ENCODE measurements at regions not wholly inside any gene's neighbourhood (a gene's known extent, or its start where the extent isn't known, plus 50 kb on each side); places are given as distances from the start of the nearest gene placed in this dataset.

DNA sequence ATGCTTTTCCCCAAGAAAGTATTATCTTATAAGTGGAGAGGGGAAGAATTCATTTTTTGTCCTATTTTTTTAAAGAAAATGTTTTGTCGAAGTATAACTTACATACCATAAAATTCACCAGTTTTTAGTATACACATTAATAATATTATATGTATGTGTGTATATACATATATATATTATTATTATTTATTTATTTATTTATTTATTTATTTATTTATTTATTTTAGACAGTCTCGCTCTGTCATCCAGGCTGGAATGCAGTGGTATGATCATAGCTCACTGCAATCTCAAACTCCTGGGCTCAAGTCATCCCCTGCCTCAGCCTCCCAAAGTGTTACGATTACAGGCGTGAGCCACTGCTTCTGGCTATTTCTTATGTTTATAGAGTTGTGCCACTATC, 334.1 kb downstream of the ZNF674 start:
- TF ChIP-seq, protein P1, sequence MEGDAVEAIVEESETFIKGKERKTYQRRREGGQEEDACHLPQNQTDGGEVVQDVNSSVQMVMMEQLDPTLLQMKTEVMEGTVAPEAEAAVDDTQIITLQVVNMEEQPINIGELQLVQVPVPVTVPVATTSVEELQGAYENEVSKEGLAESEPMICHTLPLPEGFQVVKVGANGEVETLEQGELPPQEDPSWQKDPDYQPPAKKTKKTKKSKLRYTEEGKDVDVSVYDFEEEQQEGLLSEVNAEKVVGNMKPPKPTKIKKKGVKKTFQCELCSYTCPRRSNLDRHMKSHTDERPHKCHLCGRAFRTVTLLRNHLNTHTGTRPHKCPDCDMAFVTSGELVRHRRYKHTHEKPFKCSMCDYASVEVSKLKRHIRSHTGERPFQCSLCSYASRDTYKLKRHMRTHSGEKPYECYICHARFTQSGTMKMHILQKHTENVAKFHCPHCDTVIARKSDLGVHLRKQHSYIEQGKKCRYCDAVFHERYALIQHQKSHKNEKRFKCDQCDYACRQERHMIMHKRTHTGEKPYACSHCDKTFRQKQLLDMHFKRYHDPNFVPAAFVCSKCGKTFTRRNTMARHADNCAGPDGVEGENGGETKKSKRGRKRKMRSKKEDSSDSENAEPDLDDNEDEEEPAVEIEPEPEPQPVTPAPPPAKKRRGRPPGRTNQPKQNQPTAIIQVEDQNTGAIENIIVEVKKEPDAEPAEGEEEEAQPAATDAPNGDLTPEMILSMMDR (IDR thresholded peaks at IDR 0.05) = no peak
- TF ChIP-seq ZFX (IDR thresholded peaks at IDR 0.05; ENCODE audit: borderline replicate concordance) = no peak
- H3K27ac ChIP-seq = no peak overlapping the region

DNA sequence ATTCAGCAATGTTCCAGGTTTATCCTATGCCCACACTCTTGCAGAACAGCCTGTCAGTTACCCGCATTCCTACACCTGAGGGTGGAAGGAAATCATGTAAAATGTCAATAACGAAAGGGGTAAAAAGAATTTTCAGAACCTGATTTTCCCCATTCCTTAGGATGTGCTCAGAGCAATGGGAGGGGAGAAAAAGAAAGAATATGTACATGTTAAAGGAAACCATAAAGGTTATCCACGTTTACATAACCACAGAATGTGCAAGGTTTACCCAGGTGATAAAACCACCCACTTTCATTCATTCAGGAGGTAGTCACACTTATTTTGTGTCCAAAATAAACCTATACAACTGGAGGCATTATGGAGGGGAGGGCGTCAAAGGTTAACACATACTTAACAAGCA, 335.5 kb downstream of the ZNF674 start:
- TF ChIP-seq ZFX (IDR thresholded peaks at IDR 0.05; ENCODE audit: borderline replicate concordance) = no peak
- TF ChIP-seq, protein P1 (IDR thresholded peaks at IDR 0.05) = no peak
- H3K27ac ChIP-seq = no peak overlapping the region

DNA sequence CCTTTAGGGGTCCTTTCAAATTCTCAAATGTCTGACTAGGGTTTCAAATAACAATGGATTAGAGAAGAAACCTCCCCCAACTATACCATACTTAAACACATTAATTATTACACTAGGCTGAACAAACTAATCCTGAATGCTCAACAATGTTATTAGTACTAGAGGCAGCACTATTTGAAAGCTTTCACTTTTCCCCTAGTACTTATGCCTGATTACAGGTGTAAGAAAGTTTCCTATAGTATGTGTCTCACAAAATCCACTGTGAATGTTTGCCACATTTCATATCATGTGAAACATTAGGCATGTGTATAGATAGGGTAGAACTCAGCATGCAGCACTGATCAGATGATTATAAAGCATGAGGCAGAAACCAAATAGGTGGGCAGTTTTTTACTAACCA, 336.2 kb downstream of the ZNF674 start:
- TF ChIP-seq, protein P1 (IDR thresholded peaks at IDR 0.05) = no peak
- no peak for TF ChIP-seq ZFX (IDR thresholded peaks at IDR 0.05; ENCODE audit: borderline replicate concordance)
- H3K27ac ChIP-seq = no peak overlapping the region

DNA sequence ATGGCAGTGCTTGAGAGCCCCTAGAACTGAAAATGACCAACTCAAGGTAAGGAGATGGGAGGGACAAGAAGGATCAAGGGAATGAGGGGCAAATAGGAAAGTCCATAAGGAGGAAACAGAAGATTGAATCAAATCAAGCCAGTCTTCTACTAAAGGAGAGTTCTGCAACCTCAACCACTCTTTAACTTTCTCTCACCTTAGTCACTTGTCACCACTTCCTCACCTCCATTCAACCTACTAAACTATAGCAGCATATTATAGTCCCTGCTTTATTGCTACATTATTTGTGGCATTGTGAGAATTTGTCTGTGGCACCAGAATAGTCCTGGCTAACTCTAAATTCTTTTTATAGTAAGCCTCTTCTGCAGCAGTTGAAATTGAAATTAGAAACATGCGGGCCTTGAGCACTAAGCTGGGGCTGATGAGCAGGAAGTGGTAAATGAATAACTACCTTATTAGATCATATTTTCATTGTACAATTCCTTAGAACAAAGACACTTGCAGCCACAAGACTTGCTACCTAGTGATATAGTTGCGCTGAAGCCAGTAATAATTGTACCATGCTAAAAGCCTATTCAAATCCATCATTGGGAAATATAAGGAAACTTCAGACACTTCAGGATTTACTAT, 336.9 kb downstream of the ZNF674 start:
- H3K27ac ChIP-seq = no peak overlapping the region
- TF ChIP-seq, protein P1 (IDR thresholded peaks at IDR 0.05) = no peak
- no peak for TF ChIP-seq ZFX (IDR thresholded peaks at IDR 0.05; ENCODE audit: borderline replicate concordance)

DNA sequence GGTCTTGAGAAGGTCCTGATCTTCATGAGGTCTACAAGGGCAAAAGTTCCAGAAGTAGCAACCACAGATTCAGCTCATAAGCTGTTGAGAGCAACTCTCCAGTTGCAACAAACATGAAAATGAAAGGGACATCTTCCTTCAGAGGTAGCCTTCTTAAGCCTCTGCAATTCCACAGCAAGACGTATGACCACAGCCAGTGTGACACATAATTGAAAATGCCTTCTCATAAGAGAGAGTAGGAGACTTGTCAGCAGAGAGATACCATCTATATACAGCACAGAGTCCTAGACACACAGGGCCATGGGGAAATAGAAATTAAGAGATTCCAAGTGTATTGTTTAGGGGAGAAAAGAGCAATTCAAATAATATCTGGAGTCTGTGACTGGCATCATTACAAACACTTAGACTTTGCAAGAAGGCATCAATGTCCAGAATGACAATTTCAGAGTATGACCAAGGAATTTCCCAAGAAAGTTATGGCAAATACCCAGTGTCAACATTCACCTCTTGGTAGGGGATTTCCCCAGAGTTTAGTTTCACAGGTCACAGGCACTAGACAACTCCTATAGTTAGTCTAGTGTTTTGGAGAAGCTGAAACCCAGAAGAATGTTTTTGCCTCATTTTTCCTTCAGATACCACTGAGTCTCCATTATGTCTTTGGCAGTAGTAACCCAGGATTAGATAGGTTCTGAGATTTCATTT, 340.3 kb downstream of the ZNF674 start:
- no peak overlapping the region for H3K27ac ChIP-seq
- TF ChIP-seq ZFX (IDR thresholded peaks at IDR 0.05; ENCODE audit: borderline replicate concordance) = no peak
- TF ChIP-seq, protein P1 (IDR thresholded peaks at IDR 0.05) = no peak

DNA sequence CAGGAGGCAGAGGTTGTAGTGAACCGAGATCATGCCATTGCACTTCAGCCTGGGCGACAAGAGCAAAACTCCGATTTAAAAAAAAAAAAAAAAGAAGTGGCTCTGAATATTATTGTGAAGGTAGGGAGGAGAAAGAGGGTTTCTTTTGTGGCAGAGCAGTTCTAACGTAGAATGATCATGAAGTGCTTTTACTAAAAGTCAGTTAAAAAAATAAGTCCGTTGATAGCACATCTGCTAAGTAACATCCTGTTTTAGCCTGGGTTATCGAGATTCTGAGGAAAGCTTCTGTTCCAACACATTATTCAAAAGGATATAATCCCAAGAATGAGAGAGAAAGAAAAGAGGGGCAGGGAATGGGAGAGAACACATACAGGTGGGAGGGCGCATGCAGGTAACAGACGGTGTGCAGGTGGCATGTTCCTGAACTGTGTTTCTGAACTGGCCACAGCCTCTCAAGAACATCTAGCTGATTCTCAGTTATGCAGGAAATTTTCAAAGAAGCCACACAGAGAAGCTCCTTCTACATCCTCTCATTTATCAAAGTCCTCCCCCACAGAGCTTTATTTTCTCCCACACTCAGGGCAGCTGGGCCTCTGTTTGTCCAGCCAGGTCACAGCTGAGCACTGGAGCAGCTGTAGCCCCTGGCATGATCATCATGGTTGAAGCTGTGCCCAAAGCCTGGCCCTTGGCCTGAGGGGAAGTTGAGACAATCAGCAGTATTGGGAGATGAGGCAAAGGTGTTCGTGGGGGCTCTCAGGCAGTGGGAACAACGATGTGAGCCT, 342.3 kb downstream of the ZNF674 start:
- H3K27ac ChIP-seq = no peak overlapping the region
- TF ChIP-seq, protein P1 (IDR thresholded peaks at IDR 0.05) = no peak
- TF ChIP-seq ZFX (IDR thresholded peaks at IDR 0.05; ENCODE audit: borderline replicate concordance) = no peak

DNA sequence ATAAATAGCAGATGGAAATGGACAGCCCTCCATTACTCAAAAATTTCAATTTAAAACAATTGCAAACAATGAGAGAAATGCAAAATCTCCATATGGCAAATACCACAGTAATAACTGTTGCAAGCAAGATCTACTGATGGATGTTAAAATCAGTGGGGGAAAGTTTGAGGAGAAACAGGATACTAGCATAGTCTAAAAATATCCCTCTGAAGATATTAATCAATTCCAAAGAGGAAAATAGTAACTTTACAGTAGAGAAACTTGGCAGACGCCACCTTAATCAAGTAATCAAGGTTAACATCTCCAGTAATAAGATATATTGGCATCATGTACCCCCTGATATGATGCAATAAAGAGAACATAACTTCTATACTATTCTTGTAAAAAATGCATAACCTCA, 344.8 kb downstream of the ZNF674 start:
- TF ChIP-seq ZFX (IDR thresholded peaks at IDR 0.05; ENCODE audit: borderline replicate concordance) = no peak
- TF ChIP-seq, protein P1 (IDR thresholded peaks at IDR 0.05) = no peak

More for the DNA sequence above, 344.8 kb downstream of the ZNF674 start:
- no peak overlapping the region for H3K27ac ChIP-seq
